SU-DHL-6 (cell line): ENCODE measurements at regions not wholly inside any gene's neighbourhood (a gene's known extent, or its start where the extent isn't known, plus 50 kb on each side); places are given as distances from the start of the nearest gene placed in this dataset.

Source experiments
- H2AFZ ChIP-seq: fragments of 200-600 bp; sonication (generic); 2 replicates; pipeline ENCODE4 v1.6.1; 2014; ENCODE audit warnings: low read depth, mild to moderate bottlenecking, moderate library complexity, mixed read lengths, antibody characterized with exemption, low read length; ENCODE audit not compliant: severe bottlenecking
- H3F3A ChIP-seq: fragments of 200-600 bp; shearing (Covaris generic); 2 replicates; pipeline ENCODE4 v1.6.0; 2016; ENCODE audit warnings: antibody characterized with exemption, mild to moderate bottlenecking; ENCODE audit not compliant: insufficient read depth
- H3K27ac ChIP-seq: fragments of 200-600 bp; sonication (generic); 2 replicates; pipeline ENCODE4 v1.5.1; 2016; ENCODE audit warnings: low read depth, mild to moderate bottlenecking, low read length, moderate library complexity, mixed read lengths
- H3K27me3 ChIP-seq: fragments of 200-600 bp; sonication (generic), shearing (Covaris generic); 2 replicates; pipeline ENCODE4 v1.6.0; 2014; ENCODE audit warnings: mild to moderate bottlenecking, low read length
- H3K36me3 ChIP-seq: fragments of 200-600 bp; sonication (generic); 2 replicates; pipeline ENCODE4 v1.6.1; 2014; ENCODE audit warnings: mild to moderate bottlenecking, low read length, mixed read lengths
- H3K4me2 ChIP-seq: fragments of 300-600, 200-600 bp; shearing (Covaris generic), sonication (generic); 2 replicates; pipeline ENCODE4 v1.6.0; 2014; ENCODE audit warnings: low read length, low read depth, mild to moderate bottlenecking; ENCODE audit not compliant: poor library complexity, severe bottlenecking
- H3K4me3 ChIP-seq: fragments of 200-600 bp; sonication (generic); 2 replicates; pipeline ENCODE4 v1.5.1; 2014; ENCODE audit warnings: antibody characterized with exemption, low read length, mild to moderate bottlenecking, mixed read lengths; ENCODE audit not compliant: insufficient read depth, poor library complexity, severe bottlenecking
- H3K79me2 ChIP-seq: fragments of 200-600 bp; sonication (generic); 2 replicates; pipeline ENCODE4 v1.6.1; 2014; ENCODE audit warnings: mild to moderate bottlenecking, low read length, moderate library complexity; ENCODE audit not compliant: insufficient read depth
- H3K9ac ChIP-seq: fragments of 200-600 bp; sonication (generic); 2 replicates; pipeline ENCODE4 v1.7.0; 2014; ENCODE audit warnings: mild to moderate bottlenecking, low read length
- H3K9me2 ChIP-seq: fragments of 200-600 bp; sonication (generic); replicated peaks from 2 replicates; pipeline ENCODE4 v1.6.1; 2014; ENCODE audit warnings: low read length; ENCODE audit not compliant: insufficient read depth
- H3K9me3 ChIP-seq: fragments of 200-600 bp; sonication (generic); 2 replicates; pipeline ENCODE4 v1.6.1; 2014; ENCODE audit warnings: low read length, mixed read lengths; ENCODE audit not compliant: insufficient read depth
- H4K20me1 ChIP-seq: fragments of 200-600 bp; sonication (generic); 2 replicates; pipeline ENCODE4 v1.6.1; 2014; ENCODE audit warnings: low read depth, mild to moderate bottlenecking, antibody characterized with exemption, low read length, moderate library complexity, mixed read lengths
- CTCF ChIP-seq: fragments of 200-600 bp; sonication (generic); IDR thresholded peaks from one replicate; pipeline ENCODE4 v1.5.1; 2017; ENCODE audit warnings: antibody characterized with exemption, mild to moderate bottlenecking, low read length, moderate library complexity; ENCODE audit not compliant: insufficient read depth, poor library complexity, severe bottlenecking
- EZH2phosphoT487 ChIP-seq: fragments of 200-600 bp; sonication (generic), shearing (Covaris generic); conservative IDR thresholded peaks from 2 replicates; pipeline ENCODE4 v1.6.1; 2018; ENCODE audit warnings: mild to moderate bottlenecking, antibody characterized with exemption, low read length, moderate library complexity, mixed read lengths

- H3F3A ChIP-seq = 0 out of 2 replicates have a peak, but pooled peaks cover 3% of the 10 kb centered on the region
- no peaks in the 10 kb centered on the region for H3K36me3 ChIP-seq
- H2AFZ ChIP-seq = no peak overlapping the region
- no peaks in the 10 kb centered on the region; the same call in 1 of the 2 replicates for H3K9me3 ChIP-seq
- H3K4me3 ChIP-seq = peak overlapping the region; percentile 15
- peak overlapping the region; percentile 20; the same call in 1 of the 2 replicates for H3K9ac ChIP-seq
- no peaks in the 10 kb centered on the region for H3K27me3 ChIP-seq
- peak overlapping the region; percentile 38 for H3K4me2 ChIP-seq
- H3K9me2 ChIP-seq = no peaks in the 10 kb centered on the region
- peak overlapping the region; percentile 86 for H3K27ac ChIP-seq
- H3K79me2 ChIP-seq = no peaks in the 10 kb centered on the region
- H4K20me1 ChIP-seq = no peaks in the 10 kb centered on the region
- TF ChIP-seq EZH2phosphoT487 (no peak), CTCF (no peak)
Observed at GRCh38 chr5:24397601-24398000, 247.2 kb downstream of the CDH10 start.

GRCh38 chr5:24401773-24402172 lies 243.0 kb downstream of the CDH10 start:
- no peak for TF ChIP-seq EZH2phosphoT487
- no peak for TF ChIP-seq CTCF
- 0 out of 2 replicates have a peak, but pooled peaks cover 3% of the 10 kb centered on the region for H3F3A ChIP-seq
- H2AFZ ChIP-seq = no peak overlapping the region
- no peak overlapping the region for H3K4me2 ChIP-seq
- no peak overlapping the region for H3K27ac ChIP-seq
- H3K36me3 ChIP-seq = no peaks in the 10 kb centered on the region
- no peaks in the 10 kb centered on the region for H3K9me3 ChIP-seq
- no peak overlapping the region for H3K9ac ChIP-seq
- no peaks in the 10 kb centered on the region for H3K9me2 ChIP-seq
- no peaks in the 10 kb centered on the region for H3K79me2 ChIP-seq
- H3K27me3 ChIP-seq = no peaks in the 10 kb centered on the region
- no peaks in the 10 kb centered on the region for H4K20me1 ChIP-seq
- no peak overlapping the region for H3K4me3 ChIP-seq

- Histone ChIP-seq H4K20me1 (no peaks in the 10 kb centered on the region), H3K27ac (no peak overlapping the region)
- TF ChIP-seq CTCF (no peak), EZH2phosphoT487 (no peak)
Observed at GRCh38 chr5:24407466-24407865, 237.3 kb downstream of the CDH10 start.

More at GRCh38 chr5:24407466-24407865, 237.3 kb downstream of the CDH10 start:
- H3K4me2 ChIP-seq = no peak overlapping the region
- no peak overlapping the region for H3K9ac ChIP-seq
- H3K36me3 ChIP-seq = no peaks in the 10 kb centered on the region
- H3K4me3 ChIP-seq = no peak overlapping the region
- no peaks in the 10 kb centered on the region for H3K79me2 ChIP-seq
- H3K27me3 ChIP-seq = no peaks in the 10 kb centered on the region
- no peak overlapping the region for H2AFZ ChIP-seq
- no peaks in the 10 kb centered on the region for H3K9me2 ChIP-seq
- H3F3A ChIP-seq = no peaks in the 10 kb centered on the region
- no peaks in the 10 kb centered on the region for H3K9me3 ChIP-seq
